ENCODE measurements at regions not wholly inside any gene's neighbourhood (a gene's known extent, or its start where the extent isn't known, plus 50 kb on each side); places are given as distances from the start of the nearest gene placed in this dataset.

DNA sequence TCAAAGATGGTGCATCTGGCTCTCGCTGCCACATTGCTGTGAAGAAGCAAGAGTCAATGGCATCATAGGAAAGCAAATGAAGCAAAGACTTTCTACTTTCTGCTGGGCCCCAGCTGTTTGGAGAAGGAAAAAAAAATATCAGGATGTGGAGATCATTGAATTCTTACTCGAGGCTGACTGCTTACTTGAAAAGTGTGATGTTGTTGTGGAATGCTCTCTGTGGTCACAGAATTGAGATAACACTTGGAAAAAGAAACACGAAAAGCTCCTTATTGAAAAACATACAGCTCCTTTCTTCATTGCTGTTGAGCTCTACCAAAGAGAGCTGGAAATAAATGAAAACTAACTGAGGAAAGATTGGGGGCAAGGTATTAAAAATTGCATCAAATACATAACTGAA is 157.4 kb upstream of the TBX20 start:
- FAIRE-seq (no peak), ATAC-seq (no peak), DNase-seq (ENCODE audit: extremely low read depth in 1 of 4, low spot score in 3 of 4) (no peak)
- BruUV-seq (replicated peaks): no TSS peak
- Histone ChIP-seq H4K20me1 (replicated peaks; ENCODE audit: control insufficient read depth, insufficient read depth, low read length) (no peaks in the 10 kb centered on the region), H3K4me3 (no peak overlapping the region), H3K79me2 (ENCODE audit: control insufficient read depth, insufficient read depth, low read length) (no peaks in the 10 kb centered on the region), H3K9me1 (ENCODE audit: control insufficient read depth, insufficient read depth, low read length) (no peaks in the 10 kb centered on the region), H3K4me1 (replicated peaks in 1 of 2; ENCODE audit: control insufficient read depth in 2 of 2, insufficient read depth in 2 of 2, low read length in 2 of 2) (no peaks in the 10 kb centered on the region), H2AFZ (ENCODE audit: low read depth, low read length) (no peak overlapping the region), H3K27me3 (ENCODE audit: control insufficient read depth in 2 of 2, insufficient read depth in 2 of 2, low read length in 2 of 2) (peaks cover 0 to 6% of the 10 kb centered on the region in 2 experiments; a peak in 2 of 5 replicates), H3K36me3 (ENCODE audit: control insufficient read depth, insufficient read depth, low read length) (no peaks in the 10 kb centered on the region), H3K9me3 (replicated peaks; ENCODE audit: control insufficient read depth, insufficient read depth, low read depth, low read length) (no peaks in the 10 kb centered on the region), H3K9ac (ENCODE audit: insufficient read depth in 1 of 2, low read depth in 2 of 2, low read length in 2 of 2) (no peak overlapping the region), H3K4me2 (ENCODE audit: insufficient read depth, low read length) (no peak overlapping the region), H3K27ac (ENCODE audit: extremely low read depth, low read depth, low read length) (no peak overlapping the region)
- ChIA-PET POLR2A (interaction anchor here (0.6 kb wide), 1 partner anchor 377 kb away, joined by 3 read pairs; no protein-coding TSS in a partner anchor), CTCF (ENCODE audit: low intra/inter-chr PET ratio) (no interaction called here)
- in situ Hi-C loops (cut with MboI) (no loop called here), intact Hi-C loops (cut with micrococcal nuclease) (no loop called here)
- TF ChIP-seq, protein P1, sequence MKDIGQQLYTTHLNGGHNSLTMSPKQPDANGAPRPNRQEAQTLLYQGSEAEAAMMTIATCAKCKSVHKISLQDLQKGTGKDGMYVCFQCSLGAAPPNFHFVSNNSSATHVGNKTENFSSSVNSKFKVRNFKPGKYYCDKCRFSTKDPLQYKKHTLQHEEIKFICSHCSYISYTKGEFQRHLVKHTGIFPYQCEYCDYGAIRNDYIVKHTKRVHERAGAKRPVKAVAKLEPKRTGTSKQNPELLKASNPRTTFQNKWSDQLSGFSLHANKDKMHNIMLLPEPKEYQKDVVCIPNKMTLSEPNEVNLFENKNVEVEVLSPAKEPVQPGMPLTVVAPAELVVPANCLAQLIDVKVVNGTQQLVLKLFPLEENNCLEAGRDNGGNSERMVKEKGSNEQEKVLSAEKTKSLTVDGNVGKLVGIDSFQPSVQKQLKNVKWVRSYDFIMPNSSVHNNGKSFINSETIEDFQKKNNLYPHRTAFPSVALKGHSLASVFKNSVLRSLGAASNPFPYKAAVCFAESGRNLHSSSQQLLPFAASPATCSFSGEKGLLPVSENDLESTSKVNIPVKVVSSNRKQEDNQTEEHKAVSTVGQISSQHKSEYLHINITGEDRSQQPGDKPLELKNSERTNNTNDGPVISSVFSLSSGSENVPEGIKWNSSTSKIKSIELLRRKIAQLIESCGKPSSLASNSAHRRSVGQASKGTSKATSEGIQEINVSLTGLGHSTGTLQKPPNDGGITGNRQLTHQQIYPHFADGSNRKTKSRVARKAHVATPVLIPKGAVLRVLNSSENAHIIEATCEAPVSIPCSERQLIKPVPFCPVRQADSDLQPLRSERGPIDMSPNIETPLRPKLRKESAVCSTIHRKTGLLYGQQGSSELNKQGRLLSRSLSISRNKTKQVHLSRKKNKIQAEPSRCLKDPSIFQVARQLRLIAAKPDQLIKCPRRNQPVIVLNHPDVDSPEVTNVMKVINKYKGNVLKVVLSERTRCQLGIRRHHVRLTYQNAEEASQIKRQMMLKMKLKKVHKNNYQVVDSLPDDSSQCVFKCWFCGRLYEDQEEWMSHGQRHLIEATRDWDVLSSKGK (CRISPR knock-in tag; IDR thresholded peaks at IDR 0.05): no peak
- TF ChIP-seq, protein P2, sequence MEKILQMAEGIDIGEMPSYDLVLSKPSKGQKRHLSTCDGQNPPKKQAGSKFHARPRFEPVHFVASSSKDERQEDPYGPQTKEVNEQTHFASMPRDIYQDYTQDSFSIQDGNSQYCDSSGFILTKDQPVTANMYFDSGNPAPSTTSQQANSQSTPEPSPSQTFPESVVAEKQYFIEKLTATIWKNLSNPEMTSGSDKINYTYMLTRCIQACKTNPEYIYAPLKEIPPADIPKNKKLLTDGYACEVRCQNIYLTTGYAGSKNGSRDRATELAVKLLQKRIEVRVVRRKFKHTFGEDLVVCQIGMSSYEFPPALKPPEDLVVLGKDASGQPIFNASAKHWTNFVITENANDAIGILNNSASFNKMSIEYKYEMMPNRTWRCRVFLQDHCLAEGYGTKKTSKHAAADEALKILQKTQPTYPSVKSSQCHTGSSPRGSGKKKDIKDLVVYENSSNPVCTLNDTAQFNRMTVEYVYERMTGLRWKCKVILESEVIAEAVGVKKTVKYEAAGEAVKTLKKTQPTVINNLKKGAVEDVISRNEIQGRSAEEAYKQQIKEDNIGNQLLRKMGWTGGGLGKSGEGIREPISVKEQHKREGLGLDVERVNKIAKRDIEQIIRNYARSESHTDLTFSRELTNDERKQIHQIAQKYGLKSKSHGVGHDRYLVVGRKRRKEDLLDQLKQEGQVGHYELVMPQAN (IDR thresholded peaks at IDR 0.05; ENCODE audit: borderline replicate concordance): no peak
- no peak for TF ChIP-seq MYBL2 (IDR thresholded peaks at IDR 0.05; ENCODE audit: low read depth)
- TF ChIP-seq MYBL2 (CRISPR knock-in tag; IDR thresholded peaks at IDR 0.05; ENCODE audit: borderline replicate concordance): no peak
- no peak for TF ChIP-seq ZNF24 (IDR thresholded peaks at IDR 0.05)
- TF ChIP-seq ARID1B (IDR thresholded peaks at IDR 0.05): no peak
- no peak for TF ChIP-seq BRD9 (IDR thresholded peaks at IDR 0.05; ENCODE audit: low read depth, partially characterized antibody)
- TF ChIP-seq CHD2 (IDR thresholded peaks at IDR 0.05; ENCODE audit: low read depth, low read length): no peak
- no peak for TF ChIP-seq GATA2 (CRISPR knock-in tag; IDR thresholded peaks at IDR 0.05)
- TF ChIP-seq ZBTB8A (IDR thresholded peaks at IDR 0.05; ENCODE audit: partially characterized antibody): no peak
- TF ChIP-seq HNRNPLL (IDR thresholded peaks at IDR 0.05; ENCODE audit: low read depth, low read length, poor library complexity, severe bottlenecking): no peak
- TF ChIP-seq NR2F6 (CRISPR knock-in tag; IDR thresholded peaks at IDR 0.05): no peak
- no peak for TF ChIP-seq ARNT (IDR thresholded peaks at IDR 0.05)
- TF ChIP-seq, protein P3, sequence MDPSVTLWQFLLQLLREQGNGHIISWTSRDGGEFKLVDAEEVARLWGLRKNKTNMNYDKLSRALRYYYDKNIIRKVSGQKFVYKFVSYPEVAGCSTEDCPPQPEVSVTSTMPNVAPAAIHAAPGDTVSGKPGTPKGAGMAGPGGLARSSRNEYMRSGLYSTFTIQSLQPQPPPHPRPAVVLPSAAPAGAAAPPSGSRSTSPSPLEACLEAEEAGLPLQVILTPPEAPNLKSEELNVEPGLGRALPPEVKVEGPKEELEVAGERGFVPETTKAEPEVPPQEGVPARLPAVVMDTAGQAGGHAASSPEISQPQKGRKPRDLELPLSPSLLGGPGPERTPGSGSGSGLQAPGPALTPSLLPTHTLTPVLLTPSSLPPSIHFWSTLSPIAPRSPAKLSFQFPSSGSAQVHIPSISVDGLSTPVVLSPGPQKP (CRISPR knock-in tag; IDR thresholded peaks at IDR 0.05): no peak
- TF ChIP-seq DIDO1 (tag; IDR thresholded peaks at IDR 0.05; ENCODE audit: low read depth): no peak
- TF ChIP-seq ATF7 (IDR thresholded peaks at IDR 0.05): no peak
- TF ChIP-seq FOXP1 (CRISPR knock-in tag; IDR thresholded peaks at IDR 0.05): no peak
- no peak for TF ChIP-seq PCBP2 (IDR thresholded peaks at IDR 0.05; ENCODE audit: low read depth, low read length, poor library complexity, severe bottlenecking)
- TF ChIP-seq CREBBP (IDR thresholded peaks at IDR 0.05; ENCODE audit: low read depth, low read length): no peak
- no peak for TF ChIP-seq CREM (IDR thresholded peaks at IDR 0.05; ENCODE audit: low read depth)
- WGBS (ENCODE audit: insufficient coverage, low coverage, missing lambda C conversion rate): 0% methylated on average over 3 of the region's 3 CpGs
